HFFc6 (cell line): ENCODE measurements at regions not wholly inside any gene's neighbourhood (a gene's known extent, or its start where the extent isn't known, plus 50 kb on each side); places are given as distances from the start of the nearest gene placed in this dataset.

ENCODE experiments used
- DNase-seq: peaks from one replicate; pipeline ENCODE4 v3.0.0-alpha.2; 2018
- H3K27ac Mint-ChIP-seq: 2 replicates; pipeline ENCODE4 v1.8.0; 2020; ENCODE audit warnings: mild to moderate bottlenecking, mixed read lengths
- H3K27me3 Mint-ChIP-seq: 2 replicates; pipeline ENCODE4 v1.8.0; 2021; ENCODE audit warnings: mild to moderate bottlenecking, moderate library complexity, mixed read lengths; ENCODE audit not compliant: insufficient read depth
- H3K36me3 Mint-ChIP-seq: 2 replicates; pipeline ENCODE4 v1.8.0; 2021; ENCODE audit warnings: low read depth, mixed read lengths
- H3K4me1 Mint-ChIP-seq: 2 replicates; pipeline ENCODE4 v1.8.0; 2020; ENCODE audit warnings: low read depth, mixed read lengths
- H3K4me3 Mint-ChIP-seq: 2 replicates; pipeline ENCODE4 v1.8.0; 2020; ENCODE audit warnings: mild to moderate bottlenecking, moderate library complexity, mixed read lengths
- H3K9me3 Mint-ChIP-seq: 2 replicates; pipeline ENCODE4 v1.8.0; 2020; ENCODE audit warnings: mild to moderate bottlenecking, mixed read lengths
- TF ChIP-seq, protein P1 (sequence below): fragments of 200-600 bp; sonication (generic); IDR thresholded peaks from 2 replicates; pipeline ENCODE4 v1.5.0; 2021; ENCODE audit warnings: antibody characterized with exemption, mild to moderate bottlenecking

DNA sequence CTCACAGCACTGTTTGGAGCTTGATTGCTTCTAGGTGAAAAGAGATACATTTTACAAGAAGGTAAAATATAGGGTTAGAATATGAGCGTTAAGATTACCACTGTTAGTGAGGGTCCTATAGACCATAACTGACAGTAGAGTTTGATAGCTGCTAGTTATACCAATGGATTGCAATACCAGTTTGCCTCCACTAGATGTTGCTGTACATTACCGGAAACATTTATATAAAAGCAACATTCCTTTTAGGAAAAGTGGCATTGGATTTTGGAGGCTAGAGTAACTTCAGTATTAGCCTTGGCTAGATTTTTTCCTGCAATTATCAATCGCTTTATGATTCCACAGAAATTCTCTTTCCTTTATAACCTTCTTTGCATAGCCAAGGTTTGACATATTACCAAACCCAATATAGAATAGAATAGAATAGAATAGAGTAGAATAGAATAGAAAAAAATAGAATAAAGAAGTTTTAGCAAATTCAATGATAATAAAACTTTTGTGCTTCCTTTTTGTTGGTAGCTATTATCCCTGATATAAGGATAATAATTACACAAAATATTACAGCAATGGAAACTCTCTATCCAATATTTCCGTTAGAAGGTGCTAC lies 1093.6 kb upstream of the ALCAM start:
- no peak overlapping the region for H3K27ac Mint-ChIP-seq
- DNase-seq, result peak; percentile 39
- TF ChIP-seq, protein P1, sequence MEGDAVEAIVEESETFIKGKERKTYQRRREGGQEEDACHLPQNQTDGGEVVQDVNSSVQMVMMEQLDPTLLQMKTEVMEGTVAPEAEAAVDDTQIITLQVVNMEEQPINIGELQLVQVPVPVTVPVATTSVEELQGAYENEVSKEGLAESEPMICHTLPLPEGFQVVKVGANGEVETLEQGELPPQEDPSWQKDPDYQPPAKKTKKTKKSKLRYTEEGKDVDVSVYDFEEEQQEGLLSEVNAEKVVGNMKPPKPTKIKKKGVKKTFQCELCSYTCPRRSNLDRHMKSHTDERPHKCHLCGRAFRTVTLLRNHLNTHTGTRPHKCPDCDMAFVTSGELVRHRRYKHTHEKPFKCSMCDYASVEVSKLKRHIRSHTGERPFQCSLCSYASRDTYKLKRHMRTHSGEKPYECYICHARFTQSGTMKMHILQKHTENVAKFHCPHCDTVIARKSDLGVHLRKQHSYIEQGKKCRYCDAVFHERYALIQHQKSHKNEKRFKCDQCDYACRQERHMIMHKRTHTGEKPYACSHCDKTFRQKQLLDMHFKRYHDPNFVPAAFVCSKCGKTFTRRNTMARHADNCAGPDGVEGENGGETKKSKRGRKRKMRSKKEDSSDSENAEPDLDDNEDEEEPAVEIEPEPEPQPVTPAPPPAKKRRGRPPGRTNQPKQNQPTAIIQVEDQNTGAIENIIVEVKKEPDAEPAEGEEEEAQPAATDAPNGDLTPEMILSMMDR, result peak; percentile 92
- H3K9me3 Mint-ChIP-seq, result peaks cover 15% of the 10 kb centered on the region; the same call in 1 of the 2 replicates
- H3K27me3 Mint-ChIP-seq, result peaks cover 6% of the 10 kb centered on the region; the same call in 1 of the 2 replicates
- H3K4me3 Mint-ChIP-seq, result no peak overlapping the region
- peaks cover 13% of the 10 kb centered on the region for H3K36me3 Mint-ChIP-seq
- H3K4me1 Mint-ChIP-seq, result no peaks in the 10 kb centered on the region

- Mint-ChIP-seq H3K4me3 (no peak overlapping the region), H3K27ac (no peak overlapping the region), H3K4me1 (peaks cover 13% of the 10 kb centered on the region), H3K9me3 (peaks cover 15% of the 10 kb centered on the region; the same call in 1 of the 2 replicates), H3K27me3 (no peaks in the 10 kb centered on the region), H3K36me3 (peaks cover 13% of the 10 kb centered on the region)
- TF ChIP-seq, protein P1, result no peak
- no peak for DNase-seq
Measured at GRCh38 chr3:104275199-104275598, 1091.5 kb upstream of the ALCAM start.

- peaks cover 35% of the 10 kb centered on the region for H3K36me3 Mint-ChIP-seq
- H3K27ac Mint-ChIP-seq, result peak overlapping the region; percentile 87
- TF ChIP-seq, protein P1, result no peak
- H3K4me3 Mint-ChIP-seq, result peak overlapping the region; percentile 88
- H3K27me3 Mint-ChIP-seq, result no peaks in the 10 kb centered on the region; the same call in 1 of the 2 replicates
- peaks cover 31% of the 10 kb centered on the region for H3K9me3 Mint-ChIP-seq
- DNase-seq, result peak; percentile 78
- peaks cover 27% of the 10 kb centered on the region for H3K4me1 Mint-ChIP-seq
Measured at GRCh38 chr3:104279617-104280016, 1087.1 kb upstream of the ALCAM start.

GRCh38 chr3:104281713-104282112 lies 1085.0 kb upstream of the ALCAM start:
- H3K4me3 Mint-ChIP-seq, result no peak overlapping the region
- DNase-seq, result no peak
- peaks cover 29% of the 10 kb centered on the region for H3K4me1 Mint-ChIP-seq
- peaks cover 35% of the 10 kb centered on the region for H3K36me3 Mint-ChIP-seq
- TF ChIP-seq, protein P1, result no peak
- no peaks in the 10 kb centered on the region; the same call in 1 of the 2 replicates for H3K27me3 Mint-ChIP-seq
- no peak overlapping the region for H3K27ac Mint-ChIP-seq
- peaks cover 29% of the 10 kb centered on the region for H3K9me3 Mint-ChIP-seq

GRCh38 chr3:104286645-104287044 lies 1080.1 kb upstream of the ALCAM start:
- H3K27ac Mint-ChIP-seq, result no peak overlapping the region
- TF ChIP-seq, protein P1, result no peak
- H3K27me3 Mint-ChIP-seq, result no peaks in the 10 kb centered on the region
- H3K4me1 Mint-ChIP-seq, result peaks cover 19% of the 10 kb centered on the region
- H3K9me3 Mint-ChIP-seq, result peaks cover 24% of the 10 kb centered on the region
- peaks cover 36% of the 10 kb centered on the region for H3K36me3 Mint-ChIP-seq
- no peak for DNase-seq
- H3K4me3 Mint-ChIP-seq, result no peak overlapping the region
